GM19240 (cell line): ENCODE measurements at regions not wholly inside any gene's neighbourhood (a gene's known extent, or its start where the extent isn't known, plus 50 kb on each side); places are given as distances from the start of the nearest gene placed in this dataset.
"Not testable (repeated sequence)": the region's sequence is repeated elsewhere in the genome, so short reads cannot be mapped to it uniquely, and the experiment has no call there.

Experiments
- DNase-seq: peaks from one replicate; pipeline ENCODE4 v3.0.0; 2011; ENCODE audit warnings: low spot score; ENCODE audit not compliant: insufficient read length

- no peak for DNase-seq
Observed at GRCh38 chr1:90864681-90865080, 147.6 kb upstream of the BARHL2 start.

GRCh38 chr1:90862782-90863181 is 145.7 kb upstream of the BARHL2 start:
- no peak for DNase-seq

GRCh38 chr1:90861421-90861820 is 144.3 kb upstream of the BARHL2 start:
- not testable (repeated sequence) for DNase-seq

GRCh38 chr1:90856463-90857007 is 139.4 kb upstream of the BARHL2 start:
- no peak for DNase-seq

- no peak for DNase-seq
Observed at GRCh38 chr1:90854397-90854924, 137.4 kb upstream of the BARHL2 start.

GRCh38 chr1:90851711-90852050 is 134.6 kb upstream of the BARHL2 start:
- DNase-seq, result no peak

- peak; percentile 53 for DNase-seq
Observed at GRCh38 chr1:90850898-90851710, 134.0 kb upstream of the BARHL2 start.

GRCh38 chr1:90850181-90850897 is 133.2 kb upstream of the BARHL2 start:
- DNase-seq, result no peak

- no peak for DNase-seq
Observed at GRCh38 chr1:90841473-90841872, 124.4 kb upstream of the BARHL2 start.

- DNase-seq, result no peak
Observed at GRCh38 chr1:90840352-90840751, 123.2 kb upstream of the BARHL2 start.

- no peak for DNase-seq
Observed at GRCh38 chr1:90839323-90839722, 122.2 kb upstream of the BARHL2 start.

- DNase-seq, result no peak
Observed at GRCh38 chr1:90838720-90839119, 121.6 kb upstream of the BARHL2 start.

- no peak for DNase-seq
Observed at GRCh38 chr1:90837420-90837819, 120.3 kb upstream of the BARHL2 start.

- no peak for DNase-seq
Observed at GRCh38 chr1:90836345-90836679, 119.2 kb upstream of the BARHL2 start.

GRCh38 chr1:90835661-90836344 is 118.7 kb upstream of the BARHL2 start:
- no peak for DNase-seq

GRCh38 chr1:90834886-90835660 is 118.0 kb upstream of the BARHL2 start:
- DNase-seq, result no peak

GRCh38 chr1:90834354-90834885 is 117.3 kb upstream of the BARHL2 start:
- no peak for DNase-seq

GRCh38 chr1:90833466-90834110 is 116.5 kb upstream of the BARHL2 start:
- DNase-seq, result no peak

GRCh38 chr1:90831910-90832309 is 114.8 kb upstream of the BARHL2 start:
- DNase-seq, result no peak

- DNase-seq, result no peak
Observed at GRCh38 chr1:90826834-90827233, 109.7 kb upstream of the BARHL2 start.
